DND-41 (cell line): ENCODE measurements at regions not wholly inside any gene's neighbourhood (a gene's known extent, or its start where the extent isn't known, plus 50 kb on each side); places are given as distances from the start of the nearest gene placed in this dataset.

Experiments used
- ATAC-seq: fragments of 200-7000 bp; cut with Tn5 transposase; 3 replicates; pipeline ENCODE4 v1.9.1; 2021; ENCODE audit warnings: low read depth; ENCODE audit not compliant: insufficient read depth
- DNase-seq: peaks from one replicate; pipeline ENCODE4 v3.0.0-alpha.2; 2020
- H2AFZ ChIP-seq: 2 replicates; pipeline ENCODE4 v1.6.0; 2012; ENCODE audit warnings: low read depth, low read length
- H3K27ac ChIP-seq: 2 replicates; pipeline ENCODE4 v1.5.1; 2012; ENCODE audit warnings: low read length, inconsistent platforms
- H3K27me3 ChIP-seq: fragments of 200-600 bp; sonication (generic); 2 replicates; pipeline ENCODE4 v1.6.0; 2012; ENCODE audit warnings: low read length, mild to moderate bottlenecking, inconsistent platforms; ENCODE audit not compliant: insufficient read depth, poor library complexity
- H3K36me3 ChIP-seq: 2 replicates; pipeline ENCODE4 v1.5.1; 2012; ENCODE audit warnings: low read length, inconsistent platforms; ENCODE audit not compliant: insufficient read depth
- H3K4me1 ChIP-seq: 2 replicates; pipeline ENCODE4 v1.5.1; 2012; ENCODE audit warnings: mild to moderate bottlenecking, low read length; ENCODE audit not compliant: insufficient read depth
- H3K4me2 ChIP-seq: 2 replicates; pipeline ENCODE4 v1.6.0; 2012; ENCODE audit warnings: mild to moderate bottlenecking, moderate library complexity, low read length, inconsistent platforms; ENCODE audit not compliant: insufficient read depth
- H3K4me3 ChIP-seq, 2 experiments: fragments of 200-600 bp in 1 of 2; shearing (Covaris generic) in 1 of 2; 2 replicates each; pipeline ENCODE4 v1.5.1; 2012 to 2016; ENCODE audit warnings: inconsistent platforms in 2 of 2, low read length in 2 of 2, mild to moderate bottlenecking in 2 of 2, low read depth in 1 of 2, moderate library complexity in 1 of 2
- H3K79me2 ChIP-seq: 2 replicates; pipeline ENCODE4 v1.6.0; 2012; ENCODE audit warnings: low read length, inconsistent platforms; ENCODE audit not compliant: insufficient read depth
- H3K9ac ChIP-seq: 2 replicates; pipeline ENCODE4 v1.6.0; 2012; ENCODE audit warnings: low read depth, mild to moderate bottlenecking, inconsistent platforms, low read length, moderate library complexity
- H3K9me3 ChIP-seq: 2 replicates; pipeline ENCODE4 v1.5.1; 2012; ENCODE audit warnings: low read length, moderate library complexity, mild to moderate bottlenecking, inconsistent platforms; ENCODE audit not compliant: insufficient read depth, severe bottlenecking
- H4K20me1 ChIP-seq: 2 replicates; pipeline ENCODE4 v1.6.0; 2012; ENCODE audit warnings: low read length; ENCODE audit not compliant: insufficient read depth
- EZH2 ChIP-seq: IDR thresholded peaks from 3 replicates; pipeline ENCODE4 v1.6.1; 2012; ENCODE audit warnings: borderline replicate concordance, low read depth, mild to moderate bottlenecking, moderate library complexity, low read length, inconsistent platforms; ENCODE audit not compliant: severe bottlenecking
- TF ChIP-seq, protein P1 (sequence below): IDR thresholded peaks from 2 replicates; pipeline ENCODE4 v1.5.1; 2012; ENCODE audit warnings: borderline replicate concordance, low read length, moderate library complexity, mild to moderate bottlenecking; ENCODE audit not compliant: poor library complexity, severe bottlenecking; ENCODE audit errors: extremely low read depth

- Histone ChIP-seq H3K79me2 (no peaks in the 10 kb centered on the region), H3K4me1 (no peaks in the 10 kb centered on the region), H3K27ac (no peak overlapping the region), H3K9ac (no peak overlapping the region), H4K20me1 (no peaks in the 10 kb centered on the region), H3K36me3 (no peaks in the 10 kb centered on the region), H3K4me2 (no peak overlapping the region), H2AFZ (no peak overlapping the region), H3K9me3 (no peaks in the 10 kb centered on the region), H3K27me3 (no peaks in the 10 kb centered on the region), H3K4me3 (no peak overlapping the region)
- DNase-seq (no peak), ATAC-seq (no peak)
- TF ChIP-seq, protein P1, sequence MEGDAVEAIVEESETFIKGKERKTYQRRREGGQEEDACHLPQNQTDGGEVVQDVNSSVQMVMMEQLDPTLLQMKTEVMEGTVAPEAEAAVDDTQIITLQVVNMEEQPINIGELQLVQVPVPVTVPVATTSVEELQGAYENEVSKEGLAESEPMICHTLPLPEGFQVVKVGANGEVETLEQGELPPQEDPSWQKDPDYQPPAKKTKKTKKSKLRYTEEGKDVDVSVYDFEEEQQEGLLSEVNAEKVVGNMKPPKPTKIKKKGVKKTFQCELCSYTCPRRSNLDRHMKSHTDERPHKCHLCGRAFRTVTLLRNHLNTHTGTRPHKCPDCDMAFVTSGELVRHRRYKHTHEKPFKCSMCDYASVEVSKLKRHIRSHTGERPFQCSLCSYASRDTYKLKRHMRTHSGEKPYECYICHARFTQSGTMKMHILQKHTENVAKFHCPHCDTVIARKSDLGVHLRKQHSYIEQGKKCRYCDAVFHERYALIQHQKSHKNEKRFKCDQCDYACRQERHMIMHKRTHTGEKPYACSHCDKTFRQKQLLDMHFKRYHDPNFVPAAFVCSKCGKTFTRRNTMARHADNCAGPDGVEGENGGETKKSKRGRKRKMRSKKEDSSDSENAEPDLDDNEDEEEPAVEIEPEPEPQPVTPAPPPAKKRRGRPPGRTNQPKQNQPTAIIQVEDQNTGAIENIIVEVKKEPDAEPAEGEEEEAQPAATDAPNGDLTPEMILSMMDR = no peak
- no peak for TF ChIP-seq EZH2
Measured at GRCh38 chr2:122816803-122817202, 1061.4 kb downstream of the TSN start.

DNA sequence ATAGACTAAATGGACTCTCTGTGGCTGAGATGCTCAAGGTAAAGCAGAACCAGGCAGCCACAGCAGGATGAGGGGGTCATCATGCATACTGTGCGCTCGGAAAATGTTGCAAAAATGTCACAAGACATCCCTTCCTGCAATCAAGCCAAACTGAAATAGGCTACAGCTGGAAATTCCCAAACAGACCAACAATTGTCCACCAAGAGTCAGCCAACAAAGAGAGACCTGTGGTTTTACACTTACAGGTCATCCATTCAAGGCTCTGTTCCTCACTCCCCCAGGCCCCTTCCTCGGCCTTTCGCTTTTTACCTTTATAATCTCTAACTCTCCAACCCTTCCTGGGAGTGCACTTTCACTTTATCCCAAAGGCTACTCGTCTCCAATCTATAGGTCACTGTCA is 1066.9 kb downstream of the TSN start:
- Histone ChIP-seq H3K9me3 (no peaks in the 10 kb centered on the region), H4K20me1 (no peaks in the 10 kb centered on the region), H2AFZ (no peak overlapping the region), H3K4me1 (no peaks in the 10 kb centered on the region), H3K27me3 (no peaks in the 10 kb centered on the region), H3K9ac (no peak overlapping the region), H3K4me3 (no peak overlapping the region), H3K79me2 (no peaks in the 10 kb centered on the region), H3K27ac (no peak overlapping the region), H3K36me3 (no peaks in the 10 kb centered on the region), H3K4me2 (no peak overlapping the region)
- ATAC-seq (no peak), DNase-seq (no peak)
- TF ChIP-seq, protein P1 = no peak
- TF ChIP-seq EZH2 = no peak

- no peak overlapping the region for H3K27ac ChIP-seq
Measured at GRCh38 chr2:122830157-122830556, 1074.7 kb downstream of the TSN start.

More at GRCh38 chr2:122830157-122830556, 1074.7 kb downstream of the TSN start:
- no peaks in the 10 kb centered on the region for H3K79me2 ChIP-seq
- no peaks in the 10 kb centered on the region for H3K9me3 ChIP-seq
- H3K36me3 ChIP-seq = no peaks in the 10 kb centered on the region
- no peak overlapping the region for H3K4me3 ChIP-seq
- no peaks in the 10 kb centered on the region for H3K4me1 ChIP-seq
- DNase-seq (no peak), ATAC-seq (no peak)
- TF ChIP-seq, protein P1 = no peak
- no peak for TF ChIP-seq EZH2
- no peak overlapping the region for H2AFZ ChIP-seq
- H3K4me2 ChIP-seq = no peak overlapping the region
- no peaks in the 10 kb centered on the region for H3K27me3 ChIP-seq
- H3K9ac ChIP-seq = no peak overlapping the region
- H4K20me1 ChIP-seq = no peaks in the 10 kb centered on the region
